Ovary (tissue), 7 donors: ENCODE measurements at regions not wholly inside any gene's neighbourhood (a gene's known extent, or its start where the extent isn't known, plus 50 kb on each side); places are given as distances from the start of the nearest gene placed in this dataset.

Source experiments
- DNase-seq, 5 donors: peaks; one replicate each; pipeline ENCODE4 v3.0.0-alpha.2; 2019 to 2020
- H3K27ac ChIP-seq, 2 donors: fragments of 200-600 bp; one replicate each; pipeline versions ENCODE4 v1.5.1 to v1.8.0; 2019 to 2022
- H3K27me3 ChIP-seq: fragments of 200-600 bp; one replicate; pipeline ENCODE4 v1.8.0; 2022
- H3K36me3 ChIP-seq: fragments of 200-600 bp; sonication (generic); one replicate; pipeline ENCODE4 v1.5.1; 2019
- H3K4me1 ChIP-seq: one replicate; pipeline ENCODE4 v1.8.1; 2013; ENCODE audit warnings: mild to moderate bottlenecking, moderate library complexity; ENCODE audit not compliant: insufficient read depth
- H3K4me3 ChIP-seq: fragments of 200-600 bp; sonication (generic); one replicate; pipeline ENCODE4 v1.5.1; 2017
- H3K9me3 ChIP-seq, 2 donors: fragments of 200-600 bp in 1 of 2; sonication (generic) in 1 of 2; one replicate each; pipeline versions ENCODE4 v1.5.1 to v1.8.1; 2013 to 2019; ENCODE audit warnings: mild to moderate bottlenecking in 1 of 2, moderate library complexity in 1 of 2
- CTCF ChIP-seq, 3 donors: fragments of 450-650 bp in 2 of 3; fragments of 200-600 bp in 1 of 3; IDR thresholded peaks; one replicate each; pipeline versions ENCODE4 v1.5.1 to v1.8.0; 2016 to 2022; ENCODE audit warnings: antibody characterized with exemption in 3 of 3, mild to moderate bottlenecking in 1 of 3
- EP300 ChIP-seq: sonication (generic); formaldehyde crosslinking; IDR thresholded peaks from one replicate; pipeline ENCODE4 v1.6.1; 2017; ENCODE audit warnings: antibody characterized with exemption
- POLR2A ChIP-seq: fragments of 450-650 bp; IDR thresholded peaks from one replicate; pipeline ENCODE4 v1.6.1; 2017; ENCODE audit warnings: antibody characterized with exemption, mild to moderate bottlenecking, moderate library complexity
- WGBS, 3 donors: extraction: QIAGEN DNeasy Blood & Tissue Kit in 1 of 3; methylation state at CpG; one replicate each; pipeline versions ENCODE4 v1.1.5 to v1.1.7; 2013 to 2017; 5-methylcytosine and 5-hydroxymethylcytosine counted together
- intact Hi-C, 4 donors: fragments of 100-400 bp; cut with DNase I; formaldehyde crosslinking; loops; one replicate each; pipeline versions ENCODE4 v1.11.0 to v1.15.1; 2022 to 2023
- donor health status: DM: no; HTN: no; CAD: no; lungs with moderate emphysema.
- donor health status: DM: no; HTN: no; CAD: no.
- donor health status: Bipolar disorder and iron deficiency.
- donor health status: DM: no; HTN: no; CAD: no.
- donor health status: DM: yes; HTN: yes; CAD: no.

GRCh38 chr15:87118435-87118834, 1038.8 kb downstream of the AGBL1 start:
- Histone ChIP-seq H3K4me1 (no peaks in the 10 kb centered on the region), H3K9me3 (no peaks in the 10 kb centered on the region), H3K27me3 (no peaks in the 10 kb centered on the region), H3K27ac (no peak overlapping the region), H3K4me3 (no peak overlapping the region), H3K36me3 (no peaks in the 10 kb centered on the region)
- no peak for TF ChIP-seq EP300
- no peak for TF ChIP-seq POLR2A
- TF ChIP-seq CTCF (IDR thresholded peaks at IDR 0.05): no peak
- WGBS, 3 donors: 9 to 14% (median 9%) methylated on average over 3 of the region's 3 CpGs
- no peak for DNase-seq
- intact Hi-C loops: no loop called here

- no peaks in the 10 kb centered on the region for H3K9me3 ChIP-seq
- H3K4me3 ChIP-seq: no peak overlapping the region
- no peaks in the 10 kb centered on the region for H3K4me1 ChIP-seq
- no peak for DNase-seq
- WGBS, 3 donors: 53 to 67% (median 57%) methylated on average over 1 of the region's 1 CpG
- TF ChIP-seq POLR2A (no peak), EP300 (no peak), CTCF (IDR thresholded peaks at IDR 0.05) (no peak)
- intact Hi-C loops: no loop called here
- no peaks in the 10 kb centered on the region for H3K27me3 ChIP-seq
- no peak overlapping the region for H3K27ac ChIP-seq
- H3K36me3 ChIP-seq: no peaks in the 10 kb centered on the region
Observed at GRCh38 chr15:87115795-87116194, 1036.1 kb downstream of the AGBL1 start.

GRCh38 chr15:87099916-87100315, 1020.2 kb downstream of the AGBL1 start:
- H3K4me3 ChIP-seq: no peak overlapping the region
- H3K4me1 ChIP-seq: no peaks in the 10 kb centered on the region
- H3K27me3 ChIP-seq: no peaks in the 10 kb centered on the region
- intact Hi-C loops: no loop called here
- H3K36me3 ChIP-seq: no peaks in the 10 kb centered on the region
- TF ChIP-seq EP300: no peak
- TF ChIP-seq POLR2A: no peak
- TF ChIP-seq CTCF (IDR thresholded peaks at IDR 0.05): no peak
- DNase-seq: no peak
- H3K27ac ChIP-seq: no peak overlapping the region
- WGBS, 3 donors: 77 to 84% (median 81%) methylated on average over 3 of the region's 3 CpGs
- H3K9me3 ChIP-seq: peaks cover 0 to 3% of the 10 kb centered on the region in 2 donors

- H3K27me3 ChIP-seq: no peaks in the 10 kb centered on the region
- H3K27ac ChIP-seq: no peak overlapping the region
- DNase-seq: no peak
- no peaks in the 10 kb centered on the region for H3K9me3 ChIP-seq
- intact Hi-C loops: no loop called here
- 79 to 81% (median 80%) methylated on average over 2 of the region's 2 CpGs for WGBS, 3 donors
- TF ChIP-seq CTCF (IDR thresholded peaks at IDR 0.05) (no peak), POLR2A (no peak), EP300 (no peak)
- no peak overlapping the region for H3K4me3 ChIP-seq
- H3K4me1 ChIP-seq: no peaks in the 10 kb centered on the region
- no peaks in the 10 kb centered on the region for H3K36me3 ChIP-seq
Observed at GRCh38 chr15:87089551-87089950, 1009.9 kb downstream of the AGBL1 start.

DNA sequence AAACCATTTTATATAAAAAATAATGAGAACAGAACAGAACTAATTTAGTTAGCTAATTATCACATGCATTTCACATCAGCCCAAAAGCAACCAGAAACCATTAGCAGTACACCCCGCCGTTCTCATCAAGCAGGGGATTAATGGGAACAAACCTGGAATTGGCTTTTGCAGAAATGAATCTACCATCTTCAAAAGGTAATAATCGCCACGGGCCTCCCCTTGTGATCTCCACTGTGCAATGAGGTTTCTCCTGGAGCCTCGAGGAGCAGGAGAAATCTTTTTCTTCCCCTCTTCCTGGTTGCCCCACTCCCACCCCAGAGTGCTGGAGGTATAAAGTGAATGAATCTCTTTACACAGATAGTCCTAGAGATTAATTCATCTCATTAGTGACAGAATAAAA, 1003.5 kb downstream of the AGBL1 start:
- H3K9me3 ChIP-seq: no peaks in the 10 kb centered on the region
- no peaks in the 10 kb centered on the region for H3K27me3 ChIP-seq
- H3K4me3 ChIP-seq: no peak overlapping the region
- WGBS, 3 donors: 73 to 84% (median 79%) methylated on average over 5 of the region's 5 CpGs
- TF ChIP-seq EP300 (no peak), CTCF (IDR thresholded peaks at IDR 0.05) (no peak), POLR2A (no peak)
- no peaks in the 10 kb centered on the region for H3K36me3 ChIP-seq
- H3K4me1 ChIP-seq: no peaks in the 10 kb centered on the region
- no peak overlapping the region for H3K27ac ChIP-seq
- DNase-seq: no peak
- intact Hi-C loops: no loop called here
